Lung microvascular endothelial cell (primary cell): ENCODE measurements at regions not wholly inside any gene's neighbourhood (a gene's known extent, or its start where the extent isn't known, plus 50 kb on each side); places are given as distances from the start of the nearest gene placed in this dataset.

Experiments used
- DNase-seq, 2 donors: peaks; one replicate each; pipeline versions ENCODE4 v3.0.0 to v3.0.0-alpha.2; 2010; ENCODE audit warnings: low read depth in 2 of 2

DNA sequence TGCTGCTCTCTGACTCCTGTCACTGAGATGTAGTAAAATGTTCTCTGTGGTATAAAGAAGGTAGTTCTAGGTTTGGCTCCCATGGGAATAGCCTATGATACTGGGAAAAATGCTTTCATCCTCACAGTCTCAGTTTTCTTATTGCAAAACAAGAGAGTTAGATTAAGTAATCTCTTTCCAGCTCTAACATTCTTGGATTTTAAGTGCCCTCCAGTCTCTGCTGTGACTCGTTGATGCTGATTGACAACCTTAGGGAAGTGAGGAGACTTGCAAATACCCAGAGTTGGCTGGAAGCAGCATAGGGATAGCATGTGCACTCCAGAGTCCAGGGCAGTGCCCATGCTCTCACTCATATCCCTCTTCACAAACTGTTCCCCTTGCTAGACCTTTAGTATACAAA is 534.9 kb downstream of the SLC4A3 start:
- DNase-seq = no peak

DNA sequence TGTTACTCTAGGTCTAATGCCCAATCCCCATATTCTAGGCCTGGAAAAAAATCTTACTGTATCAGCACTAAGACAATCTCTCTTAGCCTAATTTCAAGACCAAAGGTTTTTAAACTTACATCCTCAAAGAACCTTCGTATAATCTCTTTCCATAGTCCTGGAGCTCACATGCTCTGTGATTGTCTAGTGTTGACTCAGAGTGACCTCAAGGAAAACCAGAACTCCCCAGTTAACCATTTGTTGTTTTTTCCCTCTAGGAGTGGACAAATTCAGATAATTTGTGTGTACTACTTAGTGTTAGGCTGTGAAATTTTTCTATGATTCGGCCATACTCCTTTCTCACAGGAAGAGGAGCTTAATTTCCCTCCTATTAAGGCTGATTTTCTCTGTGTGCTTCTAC is 536.1 kb downstream of the SLC4A3 start:
- no peak for DNase-seq

DNA sequence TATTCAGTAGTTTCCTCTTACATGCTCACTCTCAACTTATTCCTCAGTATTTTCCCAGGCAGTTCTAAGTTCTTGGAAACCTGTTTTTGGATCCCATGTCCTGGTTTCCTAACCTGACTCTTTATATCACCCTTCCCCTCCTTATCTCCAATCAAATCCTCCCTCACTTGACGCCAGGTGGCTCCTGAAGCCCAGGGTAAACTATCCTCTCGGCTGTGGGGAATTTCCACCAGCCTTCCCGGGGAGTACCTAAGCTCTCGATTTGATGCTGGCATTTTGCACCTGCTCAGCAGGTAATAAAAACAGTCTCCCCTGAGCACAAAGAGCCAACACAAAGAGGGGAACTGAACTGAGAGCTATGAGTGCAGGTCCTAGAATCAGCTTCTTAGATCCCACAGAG is 538.0 kb downstream of the SLC4A3 start:
- no peak for DNase-seq

DNA sequence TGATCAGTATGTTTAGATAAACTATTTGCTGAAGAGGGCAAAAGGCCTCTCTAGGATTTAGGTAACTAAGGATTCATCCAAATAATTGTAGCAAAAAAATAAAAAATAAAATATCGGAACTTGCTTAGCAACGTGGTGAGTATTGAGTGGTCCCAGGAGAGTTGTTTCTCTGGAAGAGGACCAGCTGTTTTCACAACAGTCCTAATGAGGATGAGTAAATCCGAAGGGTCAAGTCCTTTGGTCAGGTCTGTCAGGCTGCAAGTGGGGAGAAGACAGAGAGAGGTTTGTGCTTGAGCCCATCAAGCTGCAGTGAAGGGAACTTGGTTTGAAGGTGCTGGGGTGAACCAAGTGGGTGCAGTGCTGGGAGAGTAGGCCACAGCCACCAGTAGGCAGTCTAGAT is 539.2 kb downstream of the SLC4A3 start:
- no peak for DNase-seq

DNA sequence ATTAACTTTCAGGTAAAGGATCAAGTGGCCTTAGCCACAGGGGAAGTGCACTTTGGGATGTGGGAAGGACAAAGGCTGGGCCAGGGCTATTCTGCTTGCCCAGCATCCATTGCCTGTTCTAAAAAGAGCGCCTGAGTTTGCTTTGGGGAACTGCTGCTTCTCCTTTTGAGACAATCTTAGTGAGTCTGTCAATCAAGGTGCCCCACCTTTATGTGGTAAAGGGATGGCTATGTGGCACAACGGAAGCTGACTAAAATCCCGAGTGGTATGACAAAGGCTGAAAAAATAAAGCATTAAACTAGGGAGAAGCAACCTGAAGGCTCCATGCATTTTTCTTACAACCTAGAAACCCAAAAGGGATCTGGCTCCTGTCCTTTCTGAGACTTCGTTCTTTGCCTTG is 540.5 kb downstream of the SLC4A3 start:
- DNase-seq = no peak

DNA sequence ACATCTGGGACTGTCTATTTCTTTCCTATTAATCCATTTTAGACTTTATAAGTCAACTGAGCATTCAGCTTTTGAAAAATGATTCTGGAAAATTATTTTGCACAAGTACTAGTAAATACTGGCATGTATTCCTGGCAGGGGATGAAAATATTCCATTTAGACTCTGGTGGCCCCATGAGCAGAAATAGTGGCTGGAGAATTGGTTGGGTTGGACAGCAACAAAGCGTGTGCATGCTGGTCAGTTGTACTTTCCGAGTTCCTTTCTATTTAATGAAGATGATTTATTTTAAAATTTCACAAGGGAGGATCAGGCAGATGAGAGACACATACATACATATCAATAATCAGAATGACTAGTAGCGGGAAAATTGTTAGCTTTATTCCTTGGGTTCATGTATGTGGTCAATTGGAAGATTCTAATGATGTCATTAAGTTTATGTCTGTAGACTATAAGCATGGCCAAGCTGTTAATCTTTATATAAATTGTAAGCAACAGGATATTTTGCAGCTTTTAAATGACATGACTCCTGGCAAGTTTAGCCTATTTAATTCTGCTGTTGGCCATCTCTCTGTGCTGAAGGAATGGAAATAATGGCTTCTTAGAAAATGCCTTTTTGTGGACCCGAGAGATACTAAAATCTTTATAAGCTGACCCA is 541.6 kb downstream of the SLC4A3 start:
- DNase-seq = no peak

DNA sequence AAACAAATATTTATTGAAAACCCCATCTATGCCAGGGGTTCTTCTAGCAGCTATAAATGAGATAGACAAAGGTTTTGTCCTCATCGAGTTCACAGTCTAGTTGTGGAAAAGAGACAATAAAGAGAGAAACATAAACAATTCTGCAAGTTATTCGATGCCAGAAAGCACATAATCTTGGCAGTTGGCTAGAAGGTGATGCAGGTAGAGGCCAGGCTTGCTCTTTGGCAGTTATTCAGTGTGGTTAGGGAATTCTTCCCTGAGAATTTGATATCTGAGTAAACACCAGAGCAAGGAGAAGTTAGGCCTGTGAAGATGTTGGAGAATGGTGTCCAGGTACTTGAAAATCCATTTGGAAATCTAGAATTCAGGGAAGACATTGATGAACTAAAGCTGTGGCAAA is 547.4 kb downstream of the SLC4A3 start:
- DNase-seq = no peak

DNA sequence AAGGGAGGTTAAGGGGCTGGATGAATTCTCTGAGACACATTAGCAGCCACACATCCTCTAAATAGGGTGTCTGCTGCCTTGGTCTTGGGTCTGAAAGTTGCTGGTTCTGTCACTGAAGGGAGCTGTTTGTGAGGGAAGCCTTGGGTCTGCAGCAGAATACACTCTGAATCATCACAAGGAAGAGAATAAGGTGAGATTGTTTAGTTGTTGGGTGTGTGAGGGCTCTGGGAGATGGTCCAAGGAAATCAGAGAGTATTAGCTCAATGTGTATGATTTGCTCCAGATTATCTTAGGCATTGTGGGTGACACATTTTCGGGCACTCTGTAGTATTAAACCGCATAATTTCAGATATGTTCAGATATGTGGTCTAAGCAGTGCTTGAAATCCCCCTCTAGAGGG is 548.5 kb downstream of the SLC4A3 start:
- no peak for DNase-seq

DNA sequence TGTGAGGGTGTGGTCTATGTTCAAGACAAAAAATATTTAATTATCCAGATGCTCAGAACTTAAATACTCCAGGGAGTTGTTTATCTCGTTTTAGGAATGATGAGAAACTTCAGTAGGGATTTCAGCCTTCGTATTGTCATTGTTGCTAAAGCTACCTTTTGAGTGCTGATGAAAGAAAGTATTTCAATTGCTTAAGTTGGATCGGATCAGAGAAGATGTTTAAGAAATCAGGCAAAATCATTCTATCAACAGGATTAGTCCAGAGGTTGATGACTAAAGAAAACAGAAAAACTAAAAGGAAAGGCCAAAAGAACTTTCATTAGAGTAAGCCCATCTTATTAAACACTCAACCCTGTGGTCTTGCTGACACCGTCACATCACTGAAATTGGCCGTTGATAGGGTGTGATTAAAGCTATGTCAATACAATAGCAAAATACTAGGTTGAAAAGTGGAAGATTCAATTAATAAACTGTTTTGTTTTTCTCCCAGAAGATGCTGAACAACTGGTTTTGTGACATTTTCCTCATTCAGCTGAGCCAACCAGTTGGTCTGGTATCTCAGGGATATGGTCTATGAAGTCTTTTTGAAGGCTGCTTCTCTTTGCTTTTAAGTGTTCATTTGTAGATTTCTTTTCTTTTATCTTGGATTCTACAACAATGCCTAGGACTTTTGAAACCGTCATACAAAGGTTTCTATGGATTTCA is 551.7 kb downstream of the SLC4A3 start:
- no peak for DNase-seq

DNA sequence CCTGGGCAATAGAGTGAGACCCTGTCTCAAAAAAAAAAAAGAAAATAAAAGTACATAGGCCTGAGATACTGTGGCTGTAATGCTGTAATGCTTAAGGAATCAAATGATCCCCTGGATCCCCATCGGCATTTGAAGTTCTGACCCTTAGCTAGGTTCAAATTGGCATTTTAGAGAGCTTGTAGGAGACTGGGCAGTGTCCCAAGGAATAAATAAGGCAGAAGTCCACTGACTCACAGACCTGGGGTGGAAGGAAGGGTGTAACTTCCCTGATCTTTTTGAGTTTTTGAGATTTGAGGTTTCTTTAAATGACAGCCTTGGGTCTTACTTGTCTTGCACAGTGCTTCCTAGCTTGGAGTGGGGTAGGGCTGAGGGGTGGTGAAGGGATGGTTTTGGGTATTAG is 553.7 kb downstream of the SLC4A3 start:
- DNase-seq = no peak

DNA sequence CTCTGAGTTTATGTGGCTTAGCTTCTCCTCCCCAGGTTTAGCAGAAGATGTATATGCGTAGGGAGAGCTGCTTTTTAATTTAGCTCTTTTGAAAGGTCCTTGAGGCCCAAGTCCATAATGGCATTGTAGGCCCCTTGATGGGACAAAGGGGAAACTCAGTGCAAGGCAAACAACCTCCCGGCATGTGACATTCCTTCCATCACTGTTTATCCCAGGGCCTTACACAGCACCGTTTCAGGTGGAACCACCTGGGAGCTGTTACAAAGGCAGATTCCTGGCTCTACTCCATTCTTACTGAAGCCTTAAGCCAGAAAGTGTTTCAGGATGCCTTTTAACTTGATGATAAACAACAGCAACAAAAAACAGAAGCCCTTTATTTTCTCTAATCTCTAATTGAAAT is 555.4 kb downstream of the SLC4A3 start:
- no peak for DNase-seq

DNA sequence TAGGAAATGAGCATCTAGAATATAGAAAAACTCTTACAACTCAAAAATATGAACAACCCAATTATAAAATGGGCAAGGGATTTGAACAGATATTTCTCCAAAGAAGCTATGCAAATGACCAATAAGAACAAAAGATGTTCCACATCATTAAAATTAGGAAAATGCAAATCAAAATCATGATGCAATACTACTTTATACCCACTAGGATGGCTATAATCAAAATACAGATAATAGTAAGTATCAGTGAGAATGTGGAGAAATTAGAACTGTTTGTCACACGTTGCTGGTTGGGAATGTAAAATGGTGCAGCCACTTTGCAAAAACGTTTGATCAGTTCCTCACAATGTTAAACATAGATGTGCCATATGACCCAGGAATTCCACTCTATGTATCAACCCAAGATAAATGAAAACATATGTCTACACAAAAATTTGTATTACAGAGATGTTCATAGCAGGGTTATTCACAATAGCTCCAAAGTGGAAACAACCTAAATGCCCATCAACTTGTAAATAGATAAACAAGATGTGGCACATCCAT is 558.4 kb downstream of the SLC4A3 start:
- no peak for DNase-seq

DNA sequence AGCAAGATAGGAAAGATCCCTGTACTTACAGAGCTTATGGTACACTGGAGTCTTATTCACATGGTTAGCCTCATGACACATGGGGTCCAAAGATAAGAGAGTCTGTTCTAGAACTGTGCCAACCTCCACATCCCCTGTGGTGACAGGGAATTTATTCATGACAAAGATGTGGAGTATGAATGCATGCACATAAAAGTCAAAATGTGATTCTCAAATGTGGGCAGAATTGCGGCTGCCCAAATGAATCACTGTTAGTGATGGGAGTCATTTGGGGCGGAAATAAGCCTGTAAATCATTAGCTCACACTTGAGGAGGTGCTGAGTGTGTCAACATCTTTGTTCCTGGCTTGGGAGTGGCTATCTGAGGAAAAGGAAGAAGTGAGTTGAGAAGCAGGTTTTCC is 560.6 kb downstream of the SLC4A3 start:
- no peak for DNase-seq

DNA sequence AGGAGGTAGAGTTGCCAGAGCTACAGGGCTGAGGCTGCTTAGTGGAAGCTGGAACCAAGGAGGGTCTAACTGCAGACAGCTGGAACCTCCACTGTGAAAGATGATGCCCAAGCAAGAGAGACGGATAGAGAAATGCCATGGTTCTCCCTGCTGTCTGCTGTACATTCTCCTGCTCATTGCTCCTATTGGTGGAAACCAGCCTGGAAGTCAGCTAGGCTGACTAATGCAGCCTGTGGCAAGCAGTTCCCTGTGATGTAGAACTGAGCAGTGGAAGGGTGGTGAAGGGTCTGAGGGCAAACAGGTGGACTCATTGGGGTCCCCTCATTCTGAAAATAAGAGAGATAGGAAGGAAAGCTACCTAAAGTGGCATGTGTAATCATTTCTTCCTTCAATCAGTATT is 563.6 kb downstream of the SLC4A3 start:
- DNase-seq = no peak

DNA sequence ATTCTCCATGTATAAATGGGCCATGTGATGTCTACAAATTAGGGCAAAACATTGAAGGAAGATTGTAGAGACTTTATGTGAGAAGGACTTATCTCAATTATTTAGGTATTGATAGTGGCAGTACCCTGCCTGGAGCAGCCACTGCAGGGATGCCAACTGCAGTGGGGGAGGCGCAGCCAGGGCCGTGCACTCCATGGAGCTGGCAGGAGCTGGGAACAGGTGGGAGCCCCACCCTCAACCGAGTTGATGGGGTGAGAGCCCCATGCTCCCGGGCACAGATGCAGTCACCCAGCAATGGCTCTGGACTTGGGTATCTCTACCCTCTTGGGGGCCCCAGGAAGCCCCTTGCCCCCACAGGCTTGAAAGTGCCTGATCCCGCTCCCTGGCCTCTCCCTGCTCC is 564.3 kb downstream of the SLC4A3 start:
- DNase-seq = no peak

DNA sequence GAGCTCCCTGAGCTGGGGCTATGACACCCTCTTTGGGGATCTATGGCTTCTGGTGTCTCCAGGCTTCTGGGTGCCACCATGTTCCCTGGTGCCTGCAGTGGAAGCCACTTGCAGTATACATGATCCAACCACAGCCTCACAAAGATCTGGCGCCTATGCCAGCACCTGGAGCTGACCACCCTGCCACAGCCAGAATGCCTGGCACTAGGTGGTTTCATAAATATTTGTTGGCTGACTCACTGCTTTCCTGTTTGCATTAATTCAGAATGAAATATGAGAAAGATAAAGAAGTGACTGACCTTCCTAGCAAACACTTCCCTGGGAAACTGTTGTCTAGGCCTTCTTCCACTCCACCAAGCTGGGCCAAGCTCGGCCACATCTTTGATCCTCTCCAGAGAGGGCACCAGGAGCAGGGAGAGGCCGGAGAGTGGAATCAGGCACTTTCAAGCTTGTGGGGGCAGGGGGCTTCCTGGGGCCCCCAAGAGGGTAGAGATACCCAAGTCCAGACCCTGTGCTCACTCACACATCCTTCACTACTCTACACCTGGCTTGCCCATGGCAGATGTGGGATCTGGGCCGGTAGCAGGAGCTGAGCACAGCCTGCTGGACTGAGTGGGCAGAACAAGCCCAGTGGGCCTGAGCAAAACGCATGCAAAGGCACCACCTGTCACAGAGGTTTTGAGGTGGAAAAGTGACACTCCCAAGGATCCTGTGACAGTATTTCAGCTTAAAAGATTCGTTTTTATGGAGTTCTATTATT is 565.7 kb downstream of the SLC4A3 start:
- no peak for DNase-seq

DNA sequence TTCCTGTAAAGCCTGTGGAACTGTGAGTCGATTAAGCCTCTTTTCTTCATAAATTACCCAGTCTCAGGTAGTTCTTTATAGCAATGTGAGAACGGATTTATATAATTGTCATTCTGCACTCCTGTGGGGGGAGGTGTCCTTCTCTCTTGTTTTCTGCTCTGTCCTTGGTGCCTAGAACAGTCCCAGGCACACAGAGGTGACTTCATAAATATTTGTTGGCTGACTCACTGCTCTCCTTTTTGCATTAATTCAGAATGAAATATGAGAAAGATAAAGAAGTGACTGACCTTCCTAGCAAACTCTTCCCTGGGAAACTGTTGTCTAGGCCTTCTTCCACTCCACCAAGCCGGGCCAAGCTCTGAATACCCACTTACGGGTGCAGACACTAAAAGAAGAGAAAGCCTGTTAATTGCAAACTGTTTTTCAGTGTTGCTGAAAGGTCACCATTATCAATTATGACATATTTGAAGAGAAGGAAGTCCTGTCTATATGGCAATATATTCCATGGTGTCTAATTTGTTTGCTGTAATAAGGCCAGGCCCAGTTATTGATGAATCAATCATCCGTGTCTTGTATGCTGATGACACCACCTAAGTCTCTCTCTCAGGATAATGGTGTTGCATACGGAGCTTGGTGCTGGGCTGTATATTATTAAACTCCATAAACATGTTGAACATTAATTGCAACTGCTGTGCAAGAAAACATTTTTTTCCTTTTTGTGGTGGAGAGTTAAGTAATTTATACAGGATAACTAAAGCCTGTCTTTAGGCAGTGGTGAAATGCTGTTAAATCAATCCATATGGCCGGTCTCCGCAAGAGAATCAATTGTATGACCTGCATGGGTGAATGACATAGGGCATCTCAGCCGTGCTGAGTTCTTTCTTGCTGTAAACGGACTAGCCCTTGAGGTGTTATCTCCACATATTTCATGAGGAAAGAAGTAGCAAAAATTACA is 567.5 kb downstream of the SLC4A3 start:
- no peak for DNase-seq

DNA sequence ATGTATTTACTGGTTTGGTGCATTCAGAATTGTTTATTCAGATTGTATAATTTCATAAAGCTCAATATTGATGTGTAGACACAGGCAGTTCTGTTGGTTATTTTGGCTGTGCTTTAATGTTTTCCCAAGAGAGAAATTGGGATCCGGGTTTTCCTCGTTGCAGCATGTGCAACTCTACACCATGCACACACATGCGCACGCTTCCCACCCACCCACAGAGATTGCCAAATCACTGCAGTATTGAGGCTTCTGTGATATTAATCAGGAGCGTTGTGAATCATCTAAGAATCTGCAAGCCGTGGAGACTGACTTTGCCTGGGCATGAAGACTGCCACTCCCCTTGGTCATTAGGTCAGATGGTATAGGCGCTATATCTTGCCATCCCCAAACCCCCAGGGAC is 571.5 kb downstream of the SLC4A3 start:
- DNase-seq = no peak

DNA sequence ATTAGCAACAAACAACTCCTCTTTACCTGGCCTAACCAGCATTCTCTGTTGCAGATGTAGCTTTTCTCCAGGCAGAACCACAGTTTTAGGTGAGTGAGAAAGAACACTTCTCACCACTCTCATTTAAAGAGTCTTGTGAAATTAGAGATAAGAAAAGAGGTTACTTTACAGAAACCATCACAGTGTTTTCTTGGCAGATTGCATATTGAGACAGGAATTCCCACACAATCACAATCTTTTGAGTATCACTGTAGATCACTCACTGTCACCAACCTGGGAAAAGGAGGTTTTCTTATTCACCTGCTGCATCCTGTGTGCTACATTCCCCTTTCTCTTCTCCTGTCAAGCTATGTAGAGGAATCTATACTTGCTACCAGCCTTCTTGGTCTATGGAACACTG is 574.6 kb downstream of the SLC4A3 start:
- DNase-seq = no peak

DNA sequence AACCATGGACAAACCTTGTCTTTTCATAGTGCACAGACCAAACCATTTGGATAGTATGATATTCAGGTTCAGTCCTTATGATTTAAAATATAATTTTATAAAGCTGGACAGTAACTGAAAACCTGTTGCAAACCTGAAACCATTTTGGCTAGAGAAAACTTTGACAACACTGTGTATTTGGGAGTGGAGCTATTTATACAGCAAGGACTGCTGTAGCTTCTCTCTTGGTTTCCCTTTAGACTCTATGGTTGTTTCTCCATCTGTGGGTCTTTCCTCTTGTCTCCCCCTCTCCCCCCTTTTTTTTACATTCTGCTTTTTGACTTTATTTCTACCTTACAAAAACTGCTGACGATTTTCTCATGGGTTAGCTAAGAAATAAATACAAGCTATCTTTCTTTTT is 581.7 kb downstream of the SLC4A3 start:
- no peak for DNase-seq

DNA sequence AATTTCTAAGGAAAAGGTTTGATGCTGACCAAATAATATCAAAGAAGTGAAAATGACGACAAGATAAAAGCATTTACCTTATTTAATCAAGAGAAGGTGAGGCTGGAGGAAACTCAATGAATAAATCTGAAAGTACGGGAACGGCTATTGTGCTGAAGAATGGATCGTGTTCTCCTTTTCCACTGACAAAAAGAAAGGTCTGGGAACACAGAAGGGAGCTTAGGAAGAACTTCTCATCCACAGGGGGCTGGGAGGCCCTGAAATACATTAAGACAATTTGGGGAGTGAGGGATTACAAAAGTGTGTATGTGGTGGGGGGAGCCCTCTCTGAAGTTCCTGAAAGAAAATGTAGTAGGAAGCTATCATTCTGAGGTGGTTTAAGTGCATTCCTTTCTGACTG is 582.3 kb downstream of the SLC4A3 start:
- no peak for DNase-seq
